OCI-LY3 (cell line): ENCODE measurements at regions not wholly inside any gene's neighbourhood (a gene's known extent, or its start where the extent isn't known, plus 50 kb on each side); places are given as distances from the start of the nearest gene placed in this dataset.

Experiments
- EZH2phosphoT487 ChIP-seq: fragments of 200-600 bp; shearing (Covaris generic); IDR thresholded peaks from 2 replicates; pipeline ENCODE4 v1.6.1; 2018; ENCODE audit warnings: antibody characterized with exemption, mixed run types, low read depth
- TF ChIP-seq, protein P1 (sequence below): fragments of 200-600, 300-600 bp; sonication (generic); IDR thresholded peaks from 2 replicates; pipeline ENCODE4 v1.5.1; 2014; ENCODE audit warnings: antibody characterized with exemption, low read length, low read depth

DNA sequence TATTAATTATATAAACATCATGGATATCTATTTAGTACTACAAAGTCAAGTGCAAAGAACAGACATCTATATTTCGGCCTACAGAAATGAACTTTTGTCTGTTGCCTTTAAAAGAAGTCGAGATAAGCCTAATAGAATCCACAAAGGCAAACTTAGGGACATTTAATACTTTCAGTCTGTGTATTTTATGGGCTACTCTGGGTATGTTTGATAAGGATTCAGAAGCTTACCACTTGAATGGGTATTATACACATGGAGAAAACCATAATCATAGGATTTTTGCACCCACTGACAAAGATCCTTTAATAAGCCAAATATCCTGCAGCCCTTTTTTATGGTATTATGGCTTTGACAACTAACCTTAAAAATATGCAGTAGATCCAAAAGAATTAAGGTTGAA, 224.8 kb downstream of the LMO4 start:
- TF ChIP-seq, protein P1, sequence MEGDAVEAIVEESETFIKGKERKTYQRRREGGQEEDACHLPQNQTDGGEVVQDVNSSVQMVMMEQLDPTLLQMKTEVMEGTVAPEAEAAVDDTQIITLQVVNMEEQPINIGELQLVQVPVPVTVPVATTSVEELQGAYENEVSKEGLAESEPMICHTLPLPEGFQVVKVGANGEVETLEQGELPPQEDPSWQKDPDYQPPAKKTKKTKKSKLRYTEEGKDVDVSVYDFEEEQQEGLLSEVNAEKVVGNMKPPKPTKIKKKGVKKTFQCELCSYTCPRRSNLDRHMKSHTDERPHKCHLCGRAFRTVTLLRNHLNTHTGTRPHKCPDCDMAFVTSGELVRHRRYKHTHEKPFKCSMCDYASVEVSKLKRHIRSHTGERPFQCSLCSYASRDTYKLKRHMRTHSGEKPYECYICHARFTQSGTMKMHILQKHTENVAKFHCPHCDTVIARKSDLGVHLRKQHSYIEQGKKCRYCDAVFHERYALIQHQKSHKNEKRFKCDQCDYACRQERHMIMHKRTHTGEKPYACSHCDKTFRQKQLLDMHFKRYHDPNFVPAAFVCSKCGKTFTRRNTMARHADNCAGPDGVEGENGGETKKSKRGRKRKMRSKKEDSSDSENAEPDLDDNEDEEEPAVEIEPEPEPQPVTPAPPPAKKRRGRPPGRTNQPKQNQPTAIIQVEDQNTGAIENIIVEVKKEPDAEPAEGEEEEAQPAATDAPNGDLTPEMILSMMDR = no peak
- TF ChIP-seq EZH2phosphoT487 = no peak
